ENCODE measurements at regions not wholly inside any gene's neighbourhood (a gene's known extent, or its start where the extent isn't known, plus 50 kb on each side); places are given as distances from the start of the nearest gene placed in this dataset.
"Not testable (repeated sequence)": the region's sequence is repeated elsewhere in the genome, so short reads cannot be mapped to it uniquely, and the experiment has no call there.

GRCh38 chr12:5328669-5329517 is 103.0 kb upstream of the NTF3 start:
- no peak for DNase-seq

- DNase-seq: no peak
Observed at GRCh38 chr12:5332551-5332950, 99.4 kb upstream of the NTF3 start.

GRCh38 chr12:5333096-5333495 is 98.8 kb upstream of the NTF3 start:
- no peak for DNase-seq

GRCh38 chr12:5335069-5335468 is 96.8 kb upstream of the NTF3 start:
- no peak for DNase-seq

- not testable (repeated sequence) for DNase-seq
Observed at GRCh38 chr12:5341086-5341485, 90.8 kb upstream of the NTF3 start.

GRCh38 chr12:5343711-5344110 is 88.2 kb upstream of the NTF3 start:
- no peak for DNase-seq

DNA sequence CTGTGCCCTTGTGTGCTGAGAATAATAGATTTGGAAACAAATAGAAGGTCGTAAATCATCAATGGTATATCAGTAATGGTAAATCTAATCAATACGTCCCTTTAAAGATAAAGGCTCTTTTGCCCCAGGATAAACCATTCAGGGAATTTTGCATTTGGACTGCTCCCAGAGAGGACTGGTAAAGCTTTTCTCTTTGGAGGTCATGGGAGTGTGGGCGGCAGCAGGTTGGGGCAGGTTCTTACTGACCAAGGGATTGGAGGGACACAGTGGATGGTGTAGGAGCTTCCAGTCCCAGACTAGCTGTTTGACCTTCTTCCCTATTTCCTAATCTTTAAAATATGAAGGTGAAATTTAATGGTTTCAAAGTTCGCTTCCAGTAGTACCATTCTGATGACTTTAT is 87.8 kb upstream of the NTF3 start:
- no peak for DNase-seq

- no peak for DNase-seq
Observed at GRCh38 chr12:5345534-5345933, 86.4 kb upstream of the NTF3 start.

DNA sequence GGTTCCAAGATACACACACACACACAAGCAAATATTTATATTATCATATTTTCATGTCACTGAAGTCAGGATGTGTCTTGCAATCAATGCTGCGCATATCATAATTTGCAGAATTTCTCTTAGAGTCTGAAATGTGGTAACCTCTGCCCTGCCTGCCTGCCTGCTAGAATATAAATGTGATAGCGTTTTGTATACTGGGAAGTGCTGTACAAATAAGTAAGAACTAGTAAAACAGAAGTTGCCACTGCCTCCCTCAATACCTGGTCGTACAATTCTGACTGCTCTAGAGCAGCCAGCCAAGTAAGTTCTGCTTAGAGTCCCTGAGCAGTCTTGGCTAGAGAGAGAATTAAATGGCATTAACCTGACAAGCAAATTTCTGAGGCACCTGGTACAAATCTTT is 83.9 kb upstream of the NTF3 start:
- DNase-seq: no peak

DNA sequence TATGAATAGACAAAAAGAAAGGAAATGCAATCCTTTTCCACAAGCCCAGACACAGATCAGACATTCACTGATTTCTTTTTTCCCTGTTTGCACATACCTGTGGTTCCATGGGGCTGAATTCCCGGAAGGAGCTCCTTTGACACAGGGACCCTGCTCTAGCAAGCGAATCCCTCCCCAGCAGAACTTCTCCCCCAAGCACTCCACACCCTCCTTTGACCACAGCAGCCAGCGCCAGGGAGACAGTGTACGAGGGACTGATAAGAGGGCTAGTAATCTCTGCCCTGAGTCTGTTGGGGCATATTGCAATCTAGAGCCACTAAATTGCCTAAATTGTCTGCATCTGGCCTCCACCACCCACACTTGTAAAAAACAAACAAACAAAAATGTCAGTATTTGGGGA is 83.4 kb upstream of the NTF3 start:
- DNase-seq: no peak

- no peak for DNase-seq
Observed at GRCh38 chr12:5364036-5364770, 67.7 kb upstream of the NTF3 start.

GRCh38 chr12:5369298-5369697 is 62.6 kb upstream of the NTF3 start:
- DNase-seq: no peak

DNA sequence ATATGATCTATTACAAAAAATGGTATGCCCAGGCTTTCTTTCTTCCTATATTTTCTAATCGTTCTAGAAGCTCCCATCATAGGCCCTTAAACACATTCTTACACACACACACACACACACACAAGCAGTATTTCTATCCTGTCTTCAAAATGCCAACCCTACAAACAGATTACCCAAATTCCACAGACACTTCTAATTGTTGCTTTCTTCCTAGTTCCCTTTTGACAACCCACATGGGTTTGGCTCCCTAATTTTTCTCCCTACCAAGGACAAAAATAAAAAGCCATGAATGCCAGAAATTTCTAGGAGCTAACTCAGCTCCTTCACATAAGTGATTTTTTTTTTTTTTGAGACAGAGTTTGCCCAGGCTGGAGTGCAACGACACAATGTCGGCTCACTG is 60.3 kb upstream of the NTF3 start:
- no peak for DNase-seq

DNA sequence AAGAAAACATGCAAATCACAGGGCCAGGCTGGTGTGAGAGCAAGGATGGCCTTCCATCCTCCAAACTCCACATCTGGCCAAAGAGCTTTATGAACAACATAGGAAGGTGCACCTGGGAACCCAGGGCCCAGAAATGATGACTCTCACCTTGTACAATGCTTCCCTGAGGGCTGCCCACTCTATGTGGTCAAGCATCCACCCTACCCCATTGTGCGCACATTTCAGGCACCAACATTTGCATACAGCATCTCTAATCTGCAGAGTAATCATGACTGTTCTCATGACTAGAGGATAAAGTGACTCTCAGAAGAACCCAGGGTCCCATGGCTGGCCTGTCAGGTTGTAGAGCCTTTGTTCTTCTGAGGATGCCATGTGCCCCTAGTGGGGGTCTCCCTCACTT is 57.2 kb upstream of the NTF3 start:
- DNase-seq: no peak

DNA sequence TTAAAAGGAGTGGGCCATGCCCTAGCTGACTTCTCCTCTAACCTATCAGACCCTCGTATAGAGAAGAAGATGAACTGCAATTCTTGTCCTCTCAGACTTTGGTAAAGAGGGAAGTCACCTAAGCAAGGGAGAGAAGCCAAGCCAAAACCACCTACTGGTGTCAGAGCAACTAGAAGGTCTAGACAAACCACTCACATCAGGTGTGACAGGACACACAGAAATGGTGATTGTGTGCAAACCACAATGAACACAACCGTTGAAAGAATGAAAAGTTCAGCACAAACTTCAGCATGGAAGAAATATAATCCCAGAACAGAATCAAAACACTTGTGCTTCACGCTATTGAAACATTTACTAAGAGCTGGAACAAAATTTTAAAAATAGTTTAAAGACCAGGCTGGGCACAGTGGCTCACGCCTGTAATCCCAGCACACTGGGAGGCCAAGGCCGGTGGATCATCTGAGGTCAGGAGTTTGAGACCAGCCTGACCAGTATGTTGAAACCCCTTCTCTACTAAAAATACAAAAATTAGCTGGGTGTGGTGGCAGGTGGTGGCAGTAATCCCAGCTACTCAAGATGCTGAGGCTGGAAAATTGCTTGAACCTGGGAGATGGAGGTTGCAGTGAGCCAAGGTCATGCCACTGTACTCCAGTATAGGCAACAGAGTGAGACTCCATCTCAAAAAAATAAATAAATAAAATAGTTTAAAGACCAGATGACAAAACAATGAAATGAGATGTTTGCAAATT is 56.2 kb upstream of the NTF3 start:
- no peak for DNase-seq

DNA sequence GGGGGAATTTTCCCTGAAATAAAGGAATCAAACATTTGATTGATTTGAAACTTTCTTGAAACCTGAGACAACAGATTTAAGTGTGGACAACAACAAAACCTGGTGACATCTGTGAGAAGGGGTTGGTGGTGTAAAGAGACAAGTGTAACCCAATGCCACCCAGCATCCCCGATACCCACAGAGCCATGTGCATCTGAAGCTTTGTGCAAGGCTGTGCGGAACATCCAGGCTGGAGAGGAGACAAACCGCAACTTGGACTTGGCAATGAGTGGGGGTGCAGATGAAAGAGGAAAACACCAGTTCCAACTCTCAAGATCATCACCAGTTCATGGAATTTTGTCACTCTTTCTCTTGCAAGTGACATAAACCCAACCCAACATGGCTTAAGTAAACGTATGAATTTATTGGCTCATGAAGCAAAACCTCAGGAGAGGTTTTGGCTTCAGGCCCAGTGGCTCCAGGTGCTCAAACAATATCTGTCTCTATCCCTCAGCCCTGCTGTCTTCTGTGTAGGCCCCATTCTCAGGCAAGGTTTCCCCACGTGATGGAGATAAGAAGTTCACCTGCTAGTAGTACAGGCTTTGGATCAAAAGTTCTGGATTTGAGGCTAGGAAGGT is 55.2 kb upstream of the NTF3 start:
- DNase-seq: peak; percentile 98

GRCh38 chr12:5377997-5378592 is 53.8 kb upstream of the NTF3 start:
- DNase-seq: peak; percentile 89

DNA sequence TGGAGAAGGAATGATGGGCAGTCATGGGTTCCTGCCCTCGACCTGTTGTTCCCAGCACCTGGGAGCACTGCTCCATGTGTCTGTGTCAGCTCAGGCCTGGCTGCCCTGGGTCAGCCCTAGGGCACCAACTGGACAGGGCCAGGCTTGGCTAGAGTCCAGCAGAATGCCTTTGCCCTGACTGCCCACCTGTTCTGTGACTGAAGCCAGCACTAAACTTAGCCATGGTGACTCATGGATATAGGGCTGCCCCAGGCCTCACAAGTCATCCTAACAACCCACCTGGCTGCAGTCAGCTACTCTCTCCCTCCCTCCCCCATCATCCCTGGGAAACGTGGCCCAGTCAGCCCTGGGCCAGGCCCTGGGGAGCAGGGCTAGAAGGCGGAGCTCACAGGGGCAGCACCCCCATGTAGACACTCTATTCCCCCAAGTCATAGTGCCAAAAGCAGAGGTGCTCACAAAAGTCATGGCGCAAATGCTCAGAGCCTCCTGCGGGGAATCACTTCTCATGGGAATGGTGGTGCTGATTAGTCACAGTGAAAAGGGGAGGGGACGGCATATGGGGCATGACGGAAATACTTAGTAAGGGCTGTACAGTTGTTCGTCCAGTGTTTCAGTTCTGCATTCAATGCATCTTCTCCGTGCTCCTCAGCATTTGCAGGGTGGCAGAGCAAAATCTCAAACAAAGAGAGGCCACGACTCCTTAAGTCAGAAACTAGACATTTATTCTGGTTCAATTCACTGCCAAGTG is 52.0 kb upstream of the NTF3 start:
- DNase-seq: no peak

Data from NCI-H2029 (cell line).